BLaER1 treated with 17β-estradiol and CSF1 and Interleukin-3, amounts not matched to agents 10 nM and 100 nM (cell line): ENCODE measurements at regions not wholly inside any gene's neighbourhood (a gene's known extent, or its start where the extent isn't known, plus 50 kb on each side); places are given as distances from the start of the nearest gene placed in this dataset.

Experiments used
- H3K27ac ChIP-seq, 11 experiments: shearing (Covaris generic); formaldehyde crosslinking; 2 replicates each; pipeline ENCODE4 v1.8.1; 2022
- H3K27me3 ChIP-seq, 11 experiments: shearing (Covaris generic); formaldehyde crosslinking; 2 replicates each; pipeline ENCODE4 v1.8.1; 2022
- H3K36me3 ChIP-seq, 11 experiments: shearing (Covaris generic); formaldehyde crosslinking; 2 replicates each; pipeline ENCODE4 v1.8.1; 2022
- H3K4me1 ChIP-seq, 10 experiments: shearing (Covaris generic); formaldehyde crosslinking; 2 replicates each; pipeline ENCODE4 v1.8.1; 2022
- H3K4me2 ChIP-seq, 11 experiments: shearing (Covaris generic); formaldehyde crosslinking; 2 replicates each; pipeline ENCODE4 v1.8.1; 2022
- H3K4me3 ChIP-seq, 10 experiments: shearing (Covaris generic); formaldehyde crosslinking; 2 replicates each; pipeline ENCODE4 v1.8.1; 2022
- H3K9ac ChIP-seq, 11 experiments: shearing (Covaris generic); formaldehyde crosslinking; 2 replicates each; pipeline ENCODE4 v1.8.1; 2022
- H3K9me3 ChIP-seq, 11 experiments: shearing (Covaris generic); formaldehyde crosslinking; replicated peaks in 1 of 11; 2 replicates each; pipeline ENCODE4 v1.8.1; 2022
- H4K20me1 ChIP-seq, 11 experiments: shearing (Covaris generic); formaldehyde crosslinking; 2 replicates each; pipeline ENCODE4 v1.8.1; 2022
- Cebpa-rat ChIP-seq, 11 experiments: shearing (Covaris generic); IDR thresholded peaks; 2 replicates each; pipeline ENCODE4 v1.8.1; 2022

GRCh38 chr3:13123013-13123654, 49.9 kb upstream of the IQSEC1 start:
- no peak for TF ChIP-seq Cebpa-rat (IDR thresholded peaks at IDR 0.05)
- H3K27me3 ChIP-seq = no peaks in the 10 kb centered on the region

More at GRCh38 chr3:13123013-13123654, 49.9 kb upstream of the IQSEC1 start:
- no peaks in the 10 kb centered on the region for H3K9me3 ChIP-seq
- 0 out of 22 replicates have a peak, but pooled peaks cover 0 to 15% (median 0%) of the 10 kb centered on the region in 11 experiments for H4K20me1 ChIP-seq
- H3K9ac ChIP-seq = no peak overlapping the region
- peaks cover 0 to 15% (median 1%) of the 10 kb centered on the region in 10 experiments; a peak in 8 of 20 replicates for H3K4me1 ChIP-seq
- H3K27ac ChIP-seq = no peak overlapping the region
- H3K4me2 ChIP-seq = no peak overlapping the region
- no peak overlapping the region for H3K4me3 ChIP-seq
- no peaks in the 10 kb centered on the region for H3K36me3 ChIP-seq
